ENCODE measurements at regions not wholly inside any gene's neighbourhood (a gene's known extent, or its start where the extent isn't known, plus 50 kb on each side); places are given as distances from the start of the nearest gene placed in this dataset.
"Not testable (repeated sequence)": the region's sequence is repeated elsewhere in the genome, so short reads cannot be mapped to it uniquely, and the experiment has no call there.

GRCh38 chr13:109989155-109989554 is 202.8 kb upstream of the IRS2 start:
- Mint-ChIP-seq H3K27ac (no peak overlapping the region), H3K9me3 (ENCODE audit: low read depth) (no peaks in the 10 kb centered on the region), H3K27me3 (peaks cover 2% of the 10 kb centered on the region), H3K4me1 (ENCODE audit: low read depth) (peaks cover 3% of the 10 kb centered on the region), H3K4me3 (ENCODE audit: low read depth) (no peak overlapping the region), H3K36me3 (ENCODE audit: insufficient read depth) (no peaks in the 10 kb centered on the region)
- no peak for DNase-seq (ENCODE audit: low spot score, unreplicated experiment)
- TF ChIP-seq, protein P1, sequence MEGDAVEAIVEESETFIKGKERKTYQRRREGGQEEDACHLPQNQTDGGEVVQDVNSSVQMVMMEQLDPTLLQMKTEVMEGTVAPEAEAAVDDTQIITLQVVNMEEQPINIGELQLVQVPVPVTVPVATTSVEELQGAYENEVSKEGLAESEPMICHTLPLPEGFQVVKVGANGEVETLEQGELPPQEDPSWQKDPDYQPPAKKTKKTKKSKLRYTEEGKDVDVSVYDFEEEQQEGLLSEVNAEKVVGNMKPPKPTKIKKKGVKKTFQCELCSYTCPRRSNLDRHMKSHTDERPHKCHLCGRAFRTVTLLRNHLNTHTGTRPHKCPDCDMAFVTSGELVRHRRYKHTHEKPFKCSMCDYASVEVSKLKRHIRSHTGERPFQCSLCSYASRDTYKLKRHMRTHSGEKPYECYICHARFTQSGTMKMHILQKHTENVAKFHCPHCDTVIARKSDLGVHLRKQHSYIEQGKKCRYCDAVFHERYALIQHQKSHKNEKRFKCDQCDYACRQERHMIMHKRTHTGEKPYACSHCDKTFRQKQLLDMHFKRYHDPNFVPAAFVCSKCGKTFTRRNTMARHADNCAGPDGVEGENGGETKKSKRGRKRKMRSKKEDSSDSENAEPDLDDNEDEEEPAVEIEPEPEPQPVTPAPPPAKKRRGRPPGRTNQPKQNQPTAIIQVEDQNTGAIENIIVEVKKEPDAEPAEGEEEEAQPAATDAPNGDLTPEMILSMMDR (IDR thresholded peaks at IDR 0.05; ENCODE audit: unreplicated experiment): no peak

DNA sequence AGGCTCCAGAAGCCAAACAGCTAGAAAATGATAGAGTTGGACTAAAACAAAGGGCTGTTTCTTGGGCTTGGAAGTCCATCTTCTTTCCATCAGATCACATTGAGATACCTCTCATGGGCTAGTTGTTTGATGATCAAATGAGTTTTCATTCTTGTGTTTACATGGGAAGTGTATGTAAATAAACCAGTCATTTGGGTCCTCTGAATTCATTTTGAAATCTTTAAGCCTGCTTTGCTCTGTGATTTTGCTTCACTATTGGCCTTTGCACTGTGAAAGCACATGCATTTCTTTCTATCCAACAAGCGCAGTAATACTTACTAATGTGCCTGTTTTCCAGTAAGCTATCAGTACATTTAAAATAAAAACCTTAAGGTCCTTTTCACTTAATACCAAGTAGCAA is 200.5 kb upstream of the IRS2 start:
- Mint-ChIP-seq H3K4me1 (ENCODE audit: low read depth) (peaks cover 13% of the 10 kb centered on the region), H3K27me3 (no peaks in the 10 kb centered on the region)

DNA sequence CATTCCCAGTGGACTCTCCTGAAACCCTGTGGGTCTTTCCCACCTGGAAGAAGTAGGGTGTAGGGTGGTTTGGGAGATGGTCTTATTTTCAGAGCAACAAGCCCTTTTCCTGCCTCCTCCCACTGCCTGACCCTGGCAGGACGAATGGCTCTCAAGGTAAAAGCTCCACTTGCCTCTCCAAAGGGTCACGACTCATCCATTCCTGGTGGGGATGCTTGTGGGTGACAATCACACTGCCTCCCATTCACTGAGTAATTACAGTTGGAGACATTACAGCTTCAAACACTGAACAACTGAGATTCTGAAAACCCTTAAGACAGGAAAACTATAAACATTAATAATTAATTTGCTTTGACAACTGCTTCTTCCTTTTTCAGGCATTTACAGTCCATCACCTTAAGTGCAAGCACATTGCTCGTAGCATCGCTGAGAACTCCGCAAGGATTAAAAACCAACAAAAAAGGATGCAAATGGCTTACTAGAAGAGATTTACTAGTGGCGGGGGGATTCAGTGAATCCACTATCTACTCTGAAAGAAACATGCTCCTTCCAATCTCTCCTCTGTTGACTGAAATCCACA is 199.6 kb upstream of the IRS2 start:
- no peak overlapping the region for H3K4me3 Mint-ChIP-seq (ENCODE audit: low read depth)
- no peak overlapping the region for H3K27ac Mint-ChIP-seq
- no peaks in the 10 kb centered on the region for H3K9me3 Mint-ChIP-seq (ENCODE audit: low read depth)
- TF ChIP-seq, protein P1 (IDR thresholded peaks at IDR 0.05; ENCODE audit: unreplicated experiment): no peak
- no peaks in the 10 kb centered on the region for H3K27me3 Mint-ChIP-seq
- no peaks in the 10 kb centered on the region for H3K36me3 Mint-ChIP-seq (ENCODE audit: insufficient read depth)
- DNase-seq (ENCODE audit: low spot score, unreplicated experiment): no peak
- H3K4me1 Mint-ChIP-seq (ENCODE audit: low read depth): peaks cover 13% of the 10 kb centered on the region

More for the DNA sequence above, 200.5 kb upstream of the IRS2 start:
- TF ChIP-seq, protein P1 (IDR thresholded peaks at IDR 0.05; ENCODE audit: unreplicated experiment): no peak
- Mint-ChIP-seq H3K9me3 (ENCODE audit: low read depth) (no peaks in the 10 kb centered on the region), H3K4me3 (ENCODE audit: low read depth) (no peak overlapping the region), H3K36me3 (ENCODE audit: insufficient read depth) (no peaks in the 10 kb centered on the region), H3K27ac (no peak overlapping the region)
- no peak for DNase-seq (ENCODE audit: low spot score, unreplicated experiment)

GRCh38 chr13:109983447-109983846 is 197.1 kb upstream of the IRS2 start:
- DNase-seq (ENCODE audit: low spot score, unreplicated experiment): no peak
- Mint-ChIP-seq H3K4me1 (ENCODE audit: low read depth) (peaks cover 13% of the 10 kb centered on the region), H3K4me3 (ENCODE audit: low read depth) (no peak overlapping the region), H3K27ac (no peak overlapping the region), H3K27me3 (no peaks in the 10 kb centered on the region), H3K9me3 (ENCODE audit: low read depth) (no peaks in the 10 kb centered on the region), H3K36me3 (ENCODE audit: insufficient read depth) (no peaks in the 10 kb centered on the region)
- TF ChIP-seq, protein P1 (IDR thresholded peaks at IDR 0.05; ENCODE audit: unreplicated experiment): no peak

DNA sequence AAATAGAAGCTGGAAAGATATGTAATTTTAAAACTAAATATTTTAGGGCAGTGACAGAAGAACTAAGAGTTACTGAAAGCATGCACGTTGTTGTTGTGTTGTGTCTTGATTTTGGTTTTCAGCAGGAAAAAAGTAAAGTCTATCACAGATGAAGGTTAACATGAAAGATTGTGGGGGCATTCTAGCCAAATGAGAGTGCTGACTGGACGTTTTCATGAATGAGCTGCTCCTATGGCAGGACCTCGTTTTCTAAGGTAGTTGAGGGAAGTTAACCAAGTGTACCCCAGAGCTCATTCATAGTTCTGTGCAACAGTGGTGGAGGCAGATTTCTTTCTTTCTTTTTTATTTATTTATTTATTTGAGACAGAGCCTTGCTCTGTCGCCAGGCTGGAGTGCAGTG is 194.6 kb upstream of the IRS2 start:
- Mint-ChIP-seq H3K9me3 (ENCODE audit: low read depth) (no peaks in the 10 kb centered on the region), H3K27ac (no peak overlapping the region), H3K27me3 (peaks cover 6% of the 10 kb centered on the region), H3K4me3 (ENCODE audit: low read depth) (no peak overlapping the region), H3K36me3 (ENCODE audit: insufficient read depth) (no peaks in the 10 kb centered on the region), H3K4me1 (ENCODE audit: low read depth) (peaks cover 11% of the 10 kb centered on the region)
- TF ChIP-seq, protein P1 (IDR thresholded peaks at IDR 0.05; ENCODE audit: unreplicated experiment): no peak
- no peak for DNase-seq (ENCODE audit: low spot score, unreplicated experiment)

DNA sequence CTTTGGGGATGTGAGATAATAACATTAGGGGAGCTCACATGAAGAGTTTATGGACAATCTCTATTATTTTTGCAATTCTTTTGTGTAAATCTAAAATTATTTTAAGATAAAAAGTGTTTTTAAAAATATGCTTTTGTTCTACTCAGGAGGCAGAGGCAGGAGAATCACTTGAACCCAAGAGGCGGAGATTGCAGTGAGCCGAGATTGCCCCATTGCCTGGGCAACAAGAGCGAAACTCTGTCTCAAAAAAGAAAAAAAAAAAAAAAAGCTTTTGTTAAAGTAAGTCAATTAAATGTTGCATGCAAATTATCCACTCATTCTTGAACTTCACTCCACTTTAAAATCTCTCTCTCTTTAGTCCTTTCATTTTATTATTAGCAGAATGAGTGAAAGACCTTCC is 193.3 kb upstream of the IRS2 start:
- not testable (repeated sequence) for H3K27me3 Mint-ChIP-seq; DNase-seq (ENCODE audit: low spot score, unreplicated experiment); H3K36me3 Mint-ChIP-seq (ENCODE audit: insufficient read depth); H3K4me3 Mint-ChIP-seq (ENCODE audit: low read depth); H3K27ac Mint-ChIP-seq; H3K9me3 Mint-ChIP-seq (ENCODE audit: low read depth)
- peaks cover 11% of the 10 kb centered on the region for H3K4me1 Mint-ChIP-seq (ENCODE audit: low read depth)

Data from progenitor cell of endocrine pancreas (in vitro differentiated cells).